ENCODE measurements at regions not wholly inside any gene's neighbourhood (a gene's known extent, or its start where the extent isn't known, plus 50 kb on each side); places are given as distances from the start of the nearest gene placed in this dataset.

GRCh38 chr15:70469651-70470555 lies 293.5 kb downstream of the UACA start:
- Histone ChIP-seq H3K56ac (ENCODE audit: insufficient read length, low read depth, low read length) (no peak overlapping the region), H2BK120ac (ENCODE audit: low read depth, low read length, poor library complexity, severe bottlenecking) (no peak overlapping the region), H2BK5ac (ENCODE audit: insufficient read length, low read length) (no peak overlapping the region), H3K9me3 (ENCODE audit: control insufficient read depth, low read depth, low read length) (no peaks in the 10 kb centered on the region), H3K79me2 (ENCODE audit: insufficient read depth, low read length) (no peaks in the 10 kb centered on the region), H3K79me1 (ENCODE audit: insufficient read depth, low read depth, low read length, poor library complexity, severe bottlenecking) (no peaks in the 10 kb centered on the region), H2BK15ac (ENCODE audit: low read depth, low read length) (no peak overlapping the region), H4K91ac (ENCODE audit: insufficient read length, low read depth, low read length) (no peak overlapping the region), H3K27ac (ENCODE audit: insufficient read length, low read depth, low read length) (no peak overlapping the region), H3K4ac (ENCODE audit: low read depth, low read length) (no peak overlapping the region), H3K23me2 (ENCODE audit: insufficient read length, low read depth, low read length, poor library complexity, severe bottlenecking) (no peaks in the 10 kb centered on the region), H2BK20ac (ENCODE audit: low read depth, low read length, poor library complexity, severe bottlenecking) (no peak overlapping the region), H3K23ac (ENCODE audit: insufficient read length, low read depth, low read length) (no peak overlapping the region), H3K27me3 (ENCODE audit: insufficient read depth, low read length) (no peaks in the 10 kb centered on the region), H2BK12ac (ENCODE audit: insufficient read length, low read depth, low read length) (no peak overlapping the region), H4K8ac (replicated peaks; ENCODE audit: insufficient read length, low read depth, low read length) (no peak overlapping the region), H3K4me2 (ENCODE audit: insufficient read depth, insufficient read length, low read length) (no peak overlapping the region), H3K9ac (ENCODE audit: extremely low read depth, insufficient read length, low read length) (no peak overlapping the region), H3K4me1 (ENCODE audit: insufficient read depth, low read length) (no peaks in the 10 kb centered on the region), H2AK5ac (ENCODE audit: insufficient read length, low read length) (no peak overlapping the region), H3T11ph (ENCODE audit: low read length) (no peak overlapping the region), H2AFZ (ENCODE audit: low read length) (no peak overlapping the region), H3K14ac (ENCODE audit: insufficient read depth, low read length) (no peak overlapping the region; the same call in 1 of the 2 replicates), H3K18ac (ENCODE audit: insufficient read length, low read depth, low read length) (no peak overlapping the region), H4K5ac (ENCODE audit: insufficient read length, low read depth, low read length) (no peak overlapping the region), H4K20me1 (ENCODE audit: control insufficient read depth, insufficient read depth, insufficient read length) (no peaks in the 10 kb centered on the region)
- no peak for TF ChIP-seq CTCF (conservative IDR thresholded peaks at IDR 0.05)
- Mint-ChIP-seq H3K36me3 (ENCODE audit: insufficient read depth in 1 of 3, low read depth in 3 of 3) (no peaks in the 10 kb centered on the region; a peak in 1 of 7 replicates), H3K4me1 (peaks cover 14 to 15% of the 10 kb centered on the region in 2 experiments), H3K4me3 (no peak overlapping the region), H3K27ac (peak overlapping the region in 1 of 3 experiments; percentile 15; a peak in 1 of 7 replicates), H3K27me3 (ENCODE audit: low read depth) (no peaks in the 10 kb centered on the region; the same call in 1 of the 2 replicates), H3K9me3 (no peaks in the 10 kb centered on the region)
- no peak for DNase-seq
- WGBS (ENCODE audit: extremely low coverage, insufficient read length, low lambda C conversion rate) = no CpG with 5 or more reads among the region's 16 CpGs
